SK-N-SH treated with all-trans-retinoic acid at 6 μM for 48 hours (cell line): ENCODE measurements at regions not wholly inside any gene's neighbourhood (a gene's known extent, or its start where the extent isn't known, plus 50 kb on each side); places are given as distances from the start of the nearest gene placed in this dataset.

Source experiments
- ATAC-seq: fragments of 200-7000 bp; cut with Tn5 transposase; 3 replicates; pipeline ENCODE4 v1.9.1; 2020; ENCODE audit warnings: mild to moderate bottlenecking, moderate library complexity
- ARNTL ChIP-seq: fragments of 450-650 bp; formaldehyde crosslinking; IDR thresholded peaks from 2 replicates; pipeline ENCODE4 v1.5.0; 2020; ENCODE audit warnings: low read depth, mild to moderate bottlenecking, moderate library complexity, borderline replicate concordance
- BACH2 ChIP-seq: fragments of 250-450 bp; sonication (Bioruptor Pico); IDR thresholded peaks from 2 replicates; pipeline ENCODE4 v1.9.0; 2021; ENCODE audit warnings: mild to moderate bottlenecking, borderline replicate concordance
- CREB5 ChIP-seq: fragments of 250-450 bp; sonication (Bioruptor Pico); IDR thresholded peaks from 2 replicates; pipeline ENCODE4 v1.5.1; 2020; ENCODE audit warnings: low read depth, mild to moderate bottlenecking, moderate library complexity
- CSDC2 ChIP-seq: fragments of 250-450 bp; sonication (Bioruptor Pico); IDR thresholded peaks from 2 replicates; pipeline ENCODE4 v1.5.0; 2020; ENCODE audit warnings: mild to moderate bottlenecking, moderate library complexity
- CSRNP3 ChIP-seq: fragments of 250-450 bp; sonication (Bioruptor Pico); IDR thresholded peaks from 2 replicates; pipeline ENCODE4 v1.5.1; 2021; ENCODE audit warnings: mild to moderate bottlenecking, moderate library complexity
- ESRRG ChIP-seq: fragments of 250-450 bp; sonication (Bioruptor Pico); IDR thresholded peaks from 2 replicates; pipeline ENCODE4 v1.6.1; 2021; ENCODE audit warnings: mild to moderate bottlenecking
- GLIS3 ChIP-seq: fragments of 250-450 bp; sonication (Bioruptor Pico); IDR thresholded peaks from 2 replicates; pipeline ENCODE4 v1.5.0; 2020; ENCODE audit warnings: mild to moderate bottlenecking, moderate library complexity
- ISL1 ChIP-seq: fragments of 250-450 bp; sonication (Bioruptor Pico); IDR thresholded peaks from 2 replicates; pipeline ENCODE4 v2.1.2; 2022; ENCODE audit warnings: mild to moderate bottlenecking, moderate library complexity
- OSR1 ChIP-seq: fragments of 250-450 bp; sonication (Bioruptor Pico); IDR thresholded peaks from 2 replicates; pipeline ENCODE4 v1.8.0; 2022; ENCODE audit warnings: moderate library complexity, mild to moderate bottlenecking, inconsistent platforms
- PATZ1 ChIP-seq: fragments of 250-450 bp; sonication (Bioruptor Pico); IDR thresholded peaks from 2 replicates; pipeline ENCODE4 v1.8.0; 2020; ENCODE audit warnings: mild to moderate bottlenecking, moderate library complexity, borderline replicate concordance
- POU6F1 ChIP-seq: fragments of 250-450 bp; sonication (Bioruptor Pico); IDR thresholded peaks from 2 replicates; pipeline ENCODE4 v1.8.0; 2021; ENCODE audit warnings: low read depth, mild to moderate bottlenecking, moderate library complexity, borderline replicate concordance
- PPARA ChIP-seq: fragments of 250-450 bp; sonication (Bioruptor Pico); IDR thresholded peaks from 2 replicates; pipeline ENCODE4 v1.5.0; 2020; ENCODE audit warnings: mild to moderate bottlenecking, borderline replicate concordance
- RARB ChIP-seq: fragments of 250-450 bp; sonication (Bioruptor Pico); IDR thresholded peaks from 2 replicates; pipeline ENCODE4 v1.8.0; 2021; ENCODE audit warnings: mild to moderate bottlenecking, moderate library complexity
- SNAI2 ChIP-seq: fragments of 250-450 bp; sonication (Bioruptor Pico); IDR thresholded peaks from 2 replicates; pipeline ENCODE4 v1.5.0; 2020; ENCODE audit warnings: mild to moderate bottlenecking, moderate library complexity
- TCF4 ChIP-seq: fragments of 250-450 bp; sonication (Bioruptor Pico); IDR thresholded peaks from 2 replicates; pipeline ENCODE4 v1.8.0; 2021; ENCODE audit warnings: mild to moderate bottlenecking, moderate library complexity, borderline replicate concordance
- TOX ChIP-seq: fragments of 250-450 bp; sonication (Bioruptor Pico); IDR thresholded peaks from 2 replicates; pipeline ENCODE4 v1.8.0; 2021; ENCODE audit warnings: mild to moderate bottlenecking, moderate library complexity, borderline replicate concordance
- ZC3H10 ChIP-seq: fragments of 250-450 bp; sonication (Bioruptor Pico); IDR thresholded peaks from 2 replicates; pipeline ENCODE4 v1.5.1; 2021; ENCODE audit warnings: mild to moderate bottlenecking, moderate library complexity
- ZFP3 ChIP-seq: fragments of 250-450 bp; sonication (Bioruptor Pico); IDR thresholded peaks from 2 replicates; pipeline ENCODE4 v1.5.0; 2020; ENCODE audit warnings: mild to moderate bottlenecking, moderate library complexity
- ZFP30 ChIP-seq: fragments of 450-650 bp; formaldehyde crosslinking; IDR thresholded peaks from 2 replicates; pipeline ENCODE4 v1.5.0; 2022; ENCODE audit warnings: mild to moderate bottlenecking, moderate library complexity
- ZNF565 ChIP-seq: fragments of 450-650 bp; formaldehyde crosslinking; conservative IDR thresholded peaks from 2 replicates; pipeline ENCODE4 v1.5.0; 2020; ENCODE audit warnings: low read depth, mild to moderate bottlenecking, moderate library complexity
- ZNF70 ChIP-seq: fragments of 450-650 bp; formaldehyde crosslinking; IDR thresholded peaks from 2 replicates; pipeline ENCODE4 v1.5.0; 2020; ENCODE audit warnings: mild to moderate bottlenecking, moderate library complexity
- ZNF8 ChIP-seq: fragments of 450-650 bp; formaldehyde crosslinking; IDR thresholded peaks from 2 replicates; pipeline ENCODE4 v1.5.0; 2020; ENCODE audit warnings: mild to moderate bottlenecking, moderate library complexity

- TF ChIP-seq ZNF8 (CRISPR knock-in tag) = no peak
- TF ChIP-seq OSR1 (CRISPR knock-in tag) = no peak
- no peak for TF ChIP-seq ZFP3
- TF ChIP-seq ZNF70 (CRISPR knock-in tag) = no peak
- no peak for TF ChIP-seq CREB5 (CRISPR knock-in tag)
- TF ChIP-seq BACH2 = no peak
- no peak for TF ChIP-seq POU6F1 (CRISPR knock-in tag)
- no peak for TF ChIP-seq TCF4 (CRISPR knock-in tag)
- no peak for TF ChIP-seq ZNF565 (CRISPR knock-in tag)
- no peak for ATAC-seq
These were observed 280.1 kb downstream of the PABPC4L start for GRCh38 chr4:133921280-133922195.

- ATAC-seq = no peak
- no peak for TF ChIP-seq BACH2
- no peak for TF ChIP-seq ZFP3
- no peak for TF ChIP-seq PATZ1 (CRISPR knock-in tag)
- TF ChIP-seq RARB = no peak
- TF ChIP-seq ISL1 (CRISPR knock-in tag) = no peak
- no peak for TF ChIP-seq ZC3H10 (CRISPR knock-in tag)
- no peak for TF ChIP-seq ARNTL (CRISPR knock-in tag)
- TF ChIP-seq ZNF70 (CRISPR knock-in tag) = no peak
- no peak for TF ChIP-seq CSRNP3 (CRISPR knock-in tag)
- no peak for TF ChIP-seq CSDC2
- no peak for TF ChIP-seq GLIS3 (CRISPR knock-in tag)
- TF ChIP-seq PPARA (CRISPR knock-in tag) = no peak
- TF ChIP-seq SNAI2 (CRISPR knock-in tag) = no peak
- no peak for TF ChIP-seq ZFP30 (CRISPR knock-in tag)
- no peak for TF ChIP-seq ZNF8 (CRISPR knock-in tag)
- TF ChIP-seq CREB5 (CRISPR knock-in tag) = no peak
- no peak for TF ChIP-seq TCF4 (CRISPR knock-in tag)
These were observed 281.4 kb downstream of the PABPC4L start for GRCh38 chr4:133920236-133920635.

- no peak for ATAC-seq
- TF ChIP-seq TCF4 (CRISPR knock-in tag) (no peak), RARB (no peak), TOX (CRISPR knock-in tag) (no peak), OSR1 (CRISPR knock-in tag) (no peak), ESRRG (CRISPR knock-in tag) (no peak), ZNF8 (CRISPR knock-in tag) (no peak), CSRNP3 (CRISPR knock-in tag) (no peak), ZNF565 (CRISPR knock-in tag) (no peak)
- TF ChIP-seq, all 23 proteins: peak for 0
These were observed 291.4 kb downstream of the PABPC4L start for GRCh38 chr4:133910165-133910564.
